ENCODE measurements at regions not wholly inside any gene's neighbourhood (a gene's known extent, or its start where the extent isn't known, plus 50 kb on each side); places are given as distances from the start of the nearest gene placed in this dataset.

DNA sequence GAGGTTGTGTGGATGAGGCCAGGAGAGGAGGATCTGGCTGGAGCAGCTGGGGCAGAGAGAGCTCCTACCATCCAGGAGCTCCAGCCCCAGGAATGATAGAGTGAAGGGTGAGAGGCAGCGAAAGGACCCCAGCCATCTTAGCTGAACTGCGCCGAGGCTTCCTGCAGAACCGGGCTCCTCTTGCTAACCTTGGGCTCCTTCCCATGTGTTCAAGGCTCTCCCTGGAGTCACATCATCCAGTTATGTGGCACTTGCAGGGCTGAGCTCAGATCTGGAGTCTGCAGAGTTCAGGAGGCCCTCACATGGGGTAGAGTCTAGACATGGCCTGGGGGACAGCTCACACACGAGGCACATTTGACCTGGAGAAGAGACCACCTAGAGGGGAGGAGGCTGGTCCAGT is 225.0 kb upstream of the ZNF32 start:
- TF ChIP-seq, protein P1, sequence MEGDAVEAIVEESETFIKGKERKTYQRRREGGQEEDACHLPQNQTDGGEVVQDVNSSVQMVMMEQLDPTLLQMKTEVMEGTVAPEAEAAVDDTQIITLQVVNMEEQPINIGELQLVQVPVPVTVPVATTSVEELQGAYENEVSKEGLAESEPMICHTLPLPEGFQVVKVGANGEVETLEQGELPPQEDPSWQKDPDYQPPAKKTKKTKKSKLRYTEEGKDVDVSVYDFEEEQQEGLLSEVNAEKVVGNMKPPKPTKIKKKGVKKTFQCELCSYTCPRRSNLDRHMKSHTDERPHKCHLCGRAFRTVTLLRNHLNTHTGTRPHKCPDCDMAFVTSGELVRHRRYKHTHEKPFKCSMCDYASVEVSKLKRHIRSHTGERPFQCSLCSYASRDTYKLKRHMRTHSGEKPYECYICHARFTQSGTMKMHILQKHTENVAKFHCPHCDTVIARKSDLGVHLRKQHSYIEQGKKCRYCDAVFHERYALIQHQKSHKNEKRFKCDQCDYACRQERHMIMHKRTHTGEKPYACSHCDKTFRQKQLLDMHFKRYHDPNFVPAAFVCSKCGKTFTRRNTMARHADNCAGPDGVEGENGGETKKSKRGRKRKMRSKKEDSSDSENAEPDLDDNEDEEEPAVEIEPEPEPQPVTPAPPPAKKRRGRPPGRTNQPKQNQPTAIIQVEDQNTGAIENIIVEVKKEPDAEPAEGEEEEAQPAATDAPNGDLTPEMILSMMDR (IDR thresholded peaks at IDR 0.05): no peak
- no peak for TF ChIP-seq POLR2A (IDR thresholded peaks at IDR 0.05)
- TF ChIP-seq EP300 (IDR thresholded peaks at IDR 0.05): no peak
- TF ChIP-seq POLR2AphosphoS5 (IDR thresholded peaks at IDR 0.05): no peak
- Histone ChIP-seq H3K27me3 (no peaks in the 10 kb centered on the region), H3K4me3 (no peak overlapping the region), H3K9me3 (no peaks in the 10 kb centered on the region), H3K27ac (no peak overlapping the region), H3K36me3 (no peaks in the 10 kb centered on the region), H3K4me1 (no peaks in the 10 kb centered on the region)
- 80 to 97% methylated on average over 1 to 4 of the region's 5 CpGs for WGBS, 2 donors (ENCODE audit: low coverage in 1 of 2)
- no peak for ATAC-seq

DNA sequence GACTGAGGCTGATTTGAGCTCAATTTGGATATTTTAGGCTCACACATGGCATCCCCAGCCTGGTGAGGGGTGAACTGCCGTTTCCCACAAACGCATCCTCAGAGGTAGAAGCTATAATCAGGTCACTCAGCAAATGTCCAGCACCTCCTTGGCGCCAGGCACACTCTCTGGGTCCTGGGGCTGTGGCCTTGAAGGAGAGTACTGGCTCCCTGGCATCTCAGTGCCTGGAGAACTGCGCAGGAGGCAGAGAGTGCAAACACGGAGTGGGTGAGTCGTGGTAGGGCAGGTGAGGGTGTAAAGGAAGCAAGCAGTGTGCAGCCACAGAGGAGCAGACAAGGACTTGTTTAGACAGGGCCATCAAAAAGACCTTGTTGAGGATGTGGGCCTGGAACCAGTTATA is 224.0 kb upstream of the ZNF32 start:
- Histone ChIP-seq H3K27ac (no peak overlapping the region), H3K36me3 (no peaks in the 10 kb centered on the region), H3K4me1 (no peaks in the 10 kb centered on the region), H3K9me3 (no peaks in the 10 kb centered on the region), H3K4me3 (no peak overlapping the region), H3K27me3 (no peaks in the 10 kb centered on the region)
- WGBS, 2 donors (ENCODE audit: low coverage in 1 of 2): 89 to 90% methylated on average over 2 to 3 of the region's 6 CpGs
- ATAC-seq: no peak
- TF ChIP-seq POLR2AphosphoS5 (IDR thresholded peaks at IDR 0.05) (no peak), POLR2A (IDR thresholded peaks at IDR 0.05) (no peak), EP300 (IDR thresholded peaks at IDR 0.05) (no peak)
- TF ChIP-seq, protein P1 (IDR thresholded peaks at IDR 0.05): no peak

DNA sequence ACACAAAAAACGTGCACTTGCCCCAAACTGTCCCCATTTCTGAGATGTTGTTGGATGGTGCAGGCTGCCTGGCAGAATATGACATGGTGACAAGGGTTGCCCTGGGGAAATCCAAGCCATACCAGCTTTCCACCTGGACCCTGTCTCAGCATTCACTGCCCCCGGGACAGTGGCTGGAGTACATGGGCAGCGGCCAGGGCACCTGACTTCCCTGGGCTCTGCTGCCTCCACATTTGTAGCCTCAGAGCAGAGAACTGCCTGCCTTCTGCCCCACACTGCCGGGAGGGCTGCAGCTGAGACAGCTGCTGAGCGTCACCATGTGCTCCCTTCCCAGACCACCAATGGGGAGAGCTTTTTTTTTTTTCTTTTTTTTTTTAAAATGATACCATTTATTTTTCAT is 222.9 kb upstream of the ZNF32 start:
- Histone ChIP-seq H3K27ac (peak overlapping the region in 1 of 4 donors; percentile 49), H3K9me3 (no peaks in the 10 kb centered on the region), H3K27me3 (no peaks in the 10 kb centered on the region), H3K4me1 (no peaks in the 10 kb centered on the region), H3K4me3 (no peak overlapping the region), H3K36me3 (no peaks in the 10 kb centered on the region)
- TF ChIP-seq POLR2A (IDR thresholded peaks at IDR 0.05) (no peak), EP300 (IDR thresholded peaks at IDR 0.05) (no peak), POLR2AphosphoS5 (IDR thresholded peaks at IDR 0.05) (no peak)
- TF ChIP-seq, protein P1 (IDR thresholded peaks at IDR 0.05): no peak
- WGBS, 2 donors (ENCODE audit: low coverage in 1 of 2): 65% methylated on average over 5 of the region's 5 CpGs; no CpG with 5 or more reads in 1 of the 2 donors
- ATAC-seq: no peak

DNA sequence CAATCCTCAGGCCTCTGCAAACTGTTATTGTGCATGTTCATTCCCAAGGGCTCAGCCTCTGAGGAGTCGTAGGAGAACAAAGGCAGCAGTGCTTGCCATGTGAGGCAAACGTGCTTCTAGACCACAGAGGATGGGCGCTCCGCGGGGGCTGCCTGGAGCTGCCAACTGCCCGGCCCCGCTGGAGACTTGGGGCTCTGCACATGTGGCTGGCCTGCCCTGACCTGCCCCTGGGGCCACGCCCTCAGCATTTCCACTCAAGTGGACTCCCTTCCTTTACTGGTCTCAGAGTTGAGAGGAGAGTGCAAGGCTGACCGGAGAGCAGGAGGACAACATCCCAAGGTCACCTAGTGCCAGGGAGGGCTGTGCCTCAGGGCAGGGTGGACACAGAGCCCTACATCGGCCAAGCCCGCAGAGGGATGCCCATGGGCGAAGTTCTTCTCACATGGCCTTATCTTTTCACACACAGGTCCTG is 222.3 kb upstream of the ZNF32 start:
- Histone ChIP-seq H3K36me3 (no peaks in the 10 kb centered on the region), H3K9me3 (no peaks in the 10 kb centered on the region), H3K27me3 (no peaks in the 10 kb centered on the region), H3K4me1 (no peaks in the 10 kb centered on the region), H3K27ac (peak overlapping the region in 2 of 4 donors; percentile 10 to 49), H3K4me3 (no peak overlapping the region)
- ATAC-seq: peak; percentile 74
- WGBS, 2 donors (ENCODE audit: low coverage in 1 of 2): 100% methylated on average over 4 of the region's 12 CpGs; no CpG with 5 or more reads in 1 of the 2 donors
- TF ChIP-seq, protein P1 (IDR thresholded peaks at IDR 0.05): no peak
- TF ChIP-seq EP300 (IDR thresholded peaks at IDR 0.05) (no peak), POLR2A (IDR thresholded peaks at IDR 0.05) (no peak), POLR2AphosphoS5 (IDR thresholded peaks at IDR 0.05) (no peak)

DNA sequence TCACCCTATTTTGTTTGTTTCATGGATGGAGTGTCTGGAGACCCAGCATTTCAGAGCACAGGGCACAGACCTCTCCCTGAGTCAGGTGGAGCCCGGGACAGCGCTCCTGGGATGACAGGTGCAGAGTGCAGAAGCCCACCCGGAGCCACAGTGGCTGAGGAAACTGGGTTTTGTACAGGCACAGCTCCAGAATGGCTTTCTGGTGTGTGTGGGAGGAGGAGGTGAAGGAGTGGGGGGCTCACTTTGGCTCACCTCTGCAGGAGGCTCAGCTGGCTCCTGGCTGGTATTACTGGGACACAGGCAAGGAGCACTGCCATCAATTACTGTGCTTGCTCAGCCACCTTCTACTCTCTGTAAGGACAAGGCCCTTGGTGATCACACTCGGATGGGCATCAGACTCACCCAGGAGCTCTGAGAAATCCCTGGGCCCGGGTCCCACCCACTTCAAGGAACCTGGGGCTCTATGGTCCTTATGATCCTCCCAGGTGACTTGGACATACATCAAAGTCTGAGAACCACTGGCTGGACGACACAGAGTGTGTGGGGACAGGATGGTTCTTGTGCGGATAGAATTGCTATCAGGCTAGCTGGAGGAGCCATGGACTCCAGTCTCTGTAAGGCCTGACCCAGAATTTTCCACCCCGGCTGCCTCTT is 221.1 kb upstream of the ZNF32 start:
- H3K4me3 ChIP-seq: no peak overlapping the region
- 100% methylated on average over 1 of the region's 8 CpGs; no CpG with 5 or more reads in 1 of the 2 donors for WGBS, 2 donors (ENCODE audit: low coverage in 1 of 2)
- ATAC-seq: no peak
- H3K4me1 ChIP-seq: no peaks in the 10 kb centered on the region
- H3K36me3 ChIP-seq: no peaks in the 10 kb centered on the region
- H3K27ac ChIP-seq: peak overlapping the region in 1 of 4 donors; percentile 49
- H3K27me3 ChIP-seq: no peaks in the 10 kb centered on the region
- no peaks in the 10 kb centered on the region for H3K9me3 ChIP-seq
- TF ChIP-seq, protein P1 (IDR thresholded peaks at IDR 0.05): no peak
- TF ChIP-seq POLR2AphosphoS5 (IDR thresholded peaks at IDR 0.05) (no peak), EP300 (IDR thresholded peaks at IDR 0.05) (no peak), POLR2A (IDR thresholded peaks at IDR 0.05) (no peak)

Data from gastroesophageal sphincter (tissue), 4 donors.